Fibroblast of skin of scalp (primary cell): ENCODE measurements at regions not wholly inside any gene's neighbourhood (a gene's known extent, or its start where the extent isn't known, plus 50 kb on each side); places are given as distances from the start of the nearest gene placed in this dataset.
A peak's percentile ranks its signal among the peaks of the same experiment; 100 is the strongest.

Source experiments
- DNase-seq: peaks from one replicate; pipeline ENCODE4 v3.0.0-alpha.2; 2013

DNA sequence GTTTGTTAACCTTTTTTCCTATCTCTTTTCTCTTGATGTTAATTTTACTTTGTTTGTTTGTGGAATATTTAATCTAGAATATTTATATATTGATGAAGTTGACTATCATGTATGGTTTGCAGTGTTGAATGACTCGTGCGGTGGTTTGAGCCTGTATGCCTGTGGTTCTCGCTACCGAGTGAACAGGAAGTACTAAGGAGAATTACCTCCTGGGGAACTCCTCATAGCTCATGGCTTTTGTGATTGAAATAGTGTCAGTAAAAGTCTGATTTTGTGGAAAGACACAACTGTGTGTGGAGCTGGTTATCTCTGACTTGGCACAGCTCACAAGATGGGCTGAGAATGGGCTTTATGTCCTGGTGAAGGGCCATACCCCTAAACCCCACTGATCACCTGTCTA is 498.6 kb downstream of the GLRX3 start:
- DNase-seq, result no peak

DNA sequence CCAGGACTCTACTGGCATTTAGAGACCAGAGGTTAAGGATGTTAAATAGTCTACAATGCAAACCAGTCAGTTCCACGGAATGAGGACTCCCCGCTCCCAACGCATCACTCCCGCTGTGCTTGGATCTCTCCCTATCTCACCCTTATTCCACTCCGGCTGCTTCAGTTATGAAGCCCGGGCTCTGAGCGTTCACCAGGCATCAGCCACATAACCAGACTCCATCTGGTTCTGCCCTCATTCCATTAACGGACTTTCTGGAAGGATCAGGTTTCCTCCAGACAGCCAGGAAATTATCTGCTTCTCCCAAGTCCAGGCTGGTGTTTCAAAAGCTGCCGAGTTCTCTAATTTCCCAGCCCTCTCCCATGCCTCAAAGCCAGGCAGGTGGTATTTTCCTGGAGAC is 499.3 kb downstream of the GLRX3 start:
- DNase-seq, result no peak

DNA sequence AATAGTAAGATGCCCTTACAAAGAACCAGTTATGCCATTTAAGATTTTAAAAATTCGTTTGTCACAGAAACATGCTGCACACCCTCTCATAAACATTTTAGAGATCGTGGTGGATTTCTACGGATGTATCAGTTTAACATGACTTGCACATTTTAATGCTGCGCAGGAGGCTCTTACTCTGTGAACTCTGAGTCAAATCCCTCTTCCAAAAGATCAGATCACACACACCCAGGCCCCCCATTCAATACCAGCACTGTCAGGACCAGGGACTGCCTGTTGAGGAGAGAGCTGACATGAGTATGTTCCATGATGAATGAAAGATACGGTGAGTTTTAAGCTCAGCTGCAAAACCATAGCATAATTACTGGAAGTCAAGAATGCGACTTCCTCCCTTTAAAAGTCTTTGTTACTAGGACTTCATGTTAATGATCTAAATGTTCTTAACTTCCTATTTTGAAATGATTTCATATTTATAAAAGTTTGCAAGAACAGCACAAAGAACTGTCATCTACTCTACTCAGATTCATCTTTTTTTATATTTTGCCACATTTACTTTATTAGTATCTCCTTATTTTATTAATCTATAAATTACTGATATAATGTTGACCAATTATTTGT is 500.2 kb downstream of the GLRX3 start:
- no peak for DNase-seq

DNA sequence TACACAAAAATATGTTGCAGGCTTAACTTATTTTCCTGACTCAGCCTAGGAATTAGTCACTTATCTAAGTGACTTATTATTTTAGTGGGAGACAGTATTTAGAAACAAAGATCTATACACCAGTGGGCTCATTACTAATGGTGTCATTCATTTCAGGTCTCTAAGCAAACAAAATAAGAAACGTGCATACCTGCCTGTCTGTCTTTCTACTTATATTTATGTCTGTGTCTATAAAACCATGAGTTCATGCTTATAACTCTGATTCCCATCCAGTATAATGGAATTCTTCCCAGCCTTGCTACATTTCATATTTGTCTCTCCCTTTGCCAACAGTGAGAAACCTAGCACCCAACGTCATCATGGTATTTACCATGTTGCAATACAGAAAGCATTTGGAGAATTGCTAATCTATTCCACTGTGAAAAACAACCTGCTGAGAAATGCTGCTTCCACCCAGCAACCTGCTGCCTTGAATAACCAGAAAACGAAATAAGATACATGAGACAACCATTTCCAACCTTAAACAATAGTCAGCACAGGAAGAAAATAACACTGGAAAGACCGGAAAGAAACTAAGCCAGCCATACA is 501.0 kb downstream of the GLRX3 start:
- DNase-seq, result no peak

DNA sequence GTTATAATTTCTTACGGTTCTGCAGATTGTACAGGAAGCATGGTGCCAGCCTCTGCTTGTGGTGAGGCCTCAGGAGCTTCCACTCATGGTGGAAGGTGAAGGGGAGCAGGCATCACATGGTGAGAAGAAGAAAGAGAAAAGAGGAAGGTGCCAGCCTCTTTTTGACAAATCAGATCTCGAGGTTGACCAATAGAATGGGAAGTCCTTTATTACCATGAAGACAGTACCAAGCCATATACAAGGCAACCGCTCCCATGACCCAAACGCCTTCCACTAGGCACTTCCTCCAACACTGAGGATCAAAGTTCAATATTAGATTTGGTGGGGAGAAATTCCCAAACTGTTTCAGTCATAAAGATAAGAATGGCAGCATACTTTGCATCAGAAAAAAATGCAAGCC is 502.8 kb downstream of the GLRX3 start:
- no peak for DNase-seq

DNA sequence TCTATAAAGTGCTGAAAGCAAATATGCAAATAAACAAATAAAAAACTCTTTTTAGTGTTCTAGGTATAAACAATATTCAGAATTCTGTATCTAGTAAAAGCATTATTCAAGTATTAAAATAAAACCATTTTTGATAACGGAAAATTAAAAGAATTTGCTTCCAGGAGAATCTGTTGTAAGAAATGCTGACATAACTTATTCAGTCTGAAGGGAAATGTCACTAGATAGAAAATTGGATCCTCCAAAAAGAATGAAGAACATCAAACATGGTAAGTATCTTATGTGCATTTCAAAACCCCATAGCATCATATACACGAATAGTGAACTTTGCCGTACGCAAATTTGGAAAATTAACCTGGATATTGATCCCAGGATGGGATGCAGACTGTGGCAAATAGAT is 506.7 kb downstream of the GLRX3 start:
- DNase-seq, result no peak

DNA sequence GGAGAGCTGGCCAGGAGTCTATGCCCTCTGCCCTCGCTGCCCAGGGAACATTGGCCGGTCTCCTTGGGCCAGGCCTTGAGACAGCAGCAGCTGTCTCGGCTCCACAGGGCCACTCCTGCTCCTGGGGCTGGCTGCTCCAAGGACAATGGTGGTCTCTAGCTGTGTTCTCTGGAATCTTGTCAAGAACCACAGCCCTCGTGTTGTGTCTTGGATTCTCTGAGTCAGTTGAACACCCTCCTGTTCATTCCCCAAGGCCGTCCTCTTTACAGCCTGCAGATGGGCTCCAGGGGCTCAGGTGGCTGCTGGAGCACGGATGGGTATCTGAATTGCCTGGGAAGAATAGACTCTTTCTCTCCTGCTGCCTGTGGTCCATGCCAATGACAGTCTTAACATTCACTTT is 511.1 kb downstream of the GLRX3 start:
- no peak for DNase-seq

DNA sequence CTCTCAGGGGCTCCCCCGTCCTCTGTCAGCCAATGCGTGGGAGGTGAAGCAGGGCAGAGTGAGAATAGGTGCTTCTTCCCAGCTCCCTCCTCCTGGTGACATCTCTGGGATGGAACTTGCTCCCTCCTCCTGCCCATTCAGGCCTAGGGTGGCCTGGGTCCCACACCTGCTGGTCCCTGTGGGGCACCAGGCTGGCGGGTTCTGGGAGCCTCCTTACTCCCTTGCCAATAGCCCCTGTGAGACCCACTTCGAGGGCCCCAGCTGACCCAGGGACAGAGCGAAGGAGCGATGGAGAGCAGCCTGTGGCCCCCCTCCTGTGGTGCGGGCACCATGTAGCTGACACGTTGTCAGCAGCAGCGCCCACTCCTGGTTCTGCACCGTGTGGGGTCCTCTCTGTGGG is 512.6 kb downstream of the GLRX3 start:
- DNase-seq, result no peak

DNA sequence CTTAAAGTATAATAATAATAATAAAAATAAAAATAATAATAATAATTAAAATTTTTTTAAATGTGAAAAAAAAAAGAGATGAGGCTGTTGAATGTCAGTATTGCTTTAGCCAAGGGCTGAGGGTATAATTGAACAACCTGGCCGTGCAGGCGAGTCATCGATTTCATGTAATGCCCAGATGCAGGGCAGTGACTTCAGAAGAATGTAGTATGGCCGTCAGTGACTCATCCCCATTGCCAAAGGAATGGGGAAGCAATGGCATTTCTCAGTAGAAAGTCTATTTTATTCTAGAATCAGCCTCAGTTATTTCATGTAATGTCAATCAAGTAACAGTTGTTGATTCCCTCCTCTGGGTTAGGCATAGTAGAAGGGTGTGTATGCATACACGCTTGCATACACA is 516.4 kb downstream of the GLRX3 start:
- DNase-seq, result no peak

DNA sequence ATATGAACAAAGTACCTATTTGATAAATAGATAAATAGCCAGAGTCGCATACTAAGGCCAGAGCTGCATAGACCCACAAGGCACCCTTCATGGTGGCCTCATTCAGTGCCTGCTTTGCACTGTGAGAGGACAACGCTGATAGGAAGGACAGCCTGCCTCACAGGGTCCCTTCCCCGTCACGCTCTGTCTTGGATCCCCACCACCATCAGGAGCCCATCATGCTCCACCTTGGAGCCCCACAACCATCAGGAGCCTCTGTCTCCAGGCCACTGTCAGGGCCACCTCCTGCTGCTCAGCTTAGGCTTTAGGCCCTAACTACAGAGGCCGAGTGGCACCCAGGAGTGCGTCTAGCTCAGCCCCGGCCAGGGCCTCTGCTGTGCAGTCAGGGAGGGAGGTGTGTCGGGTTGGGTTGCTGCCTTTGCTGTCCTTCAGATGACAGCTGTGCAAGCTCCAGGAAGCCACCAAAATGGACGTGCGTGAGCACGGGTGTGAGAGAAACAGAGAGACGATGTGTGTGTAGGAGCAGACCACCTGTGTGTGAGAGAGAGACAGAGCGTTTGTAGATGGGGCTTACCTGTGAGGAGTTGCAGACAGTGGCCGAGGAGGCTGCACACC is 516.9 kb downstream of the GLRX3 start:
- DNase-seq, result no peak

DNA sequence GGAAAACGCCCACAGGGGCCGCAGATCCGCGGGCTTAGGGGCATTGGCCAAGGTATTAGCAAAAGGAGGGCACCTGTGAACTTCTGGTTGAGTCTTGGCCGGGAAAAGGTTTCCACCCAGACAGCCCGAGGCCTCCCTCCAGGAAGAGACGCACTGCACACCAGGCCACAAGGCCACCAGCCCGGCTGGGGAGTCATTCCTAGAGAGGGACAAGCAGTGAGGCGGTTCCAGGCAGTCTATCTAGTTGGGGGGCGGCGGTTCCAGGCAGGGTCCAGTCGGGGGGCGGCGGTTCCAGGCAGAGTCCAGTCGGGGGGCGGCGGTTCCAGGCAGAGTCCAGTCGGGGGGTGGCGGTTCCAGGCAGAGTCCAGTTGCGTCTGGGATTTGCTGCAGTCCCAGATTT is 518.5 kb downstream of the GLRX3 start:
- no peak for DNase-seq

DNA sequence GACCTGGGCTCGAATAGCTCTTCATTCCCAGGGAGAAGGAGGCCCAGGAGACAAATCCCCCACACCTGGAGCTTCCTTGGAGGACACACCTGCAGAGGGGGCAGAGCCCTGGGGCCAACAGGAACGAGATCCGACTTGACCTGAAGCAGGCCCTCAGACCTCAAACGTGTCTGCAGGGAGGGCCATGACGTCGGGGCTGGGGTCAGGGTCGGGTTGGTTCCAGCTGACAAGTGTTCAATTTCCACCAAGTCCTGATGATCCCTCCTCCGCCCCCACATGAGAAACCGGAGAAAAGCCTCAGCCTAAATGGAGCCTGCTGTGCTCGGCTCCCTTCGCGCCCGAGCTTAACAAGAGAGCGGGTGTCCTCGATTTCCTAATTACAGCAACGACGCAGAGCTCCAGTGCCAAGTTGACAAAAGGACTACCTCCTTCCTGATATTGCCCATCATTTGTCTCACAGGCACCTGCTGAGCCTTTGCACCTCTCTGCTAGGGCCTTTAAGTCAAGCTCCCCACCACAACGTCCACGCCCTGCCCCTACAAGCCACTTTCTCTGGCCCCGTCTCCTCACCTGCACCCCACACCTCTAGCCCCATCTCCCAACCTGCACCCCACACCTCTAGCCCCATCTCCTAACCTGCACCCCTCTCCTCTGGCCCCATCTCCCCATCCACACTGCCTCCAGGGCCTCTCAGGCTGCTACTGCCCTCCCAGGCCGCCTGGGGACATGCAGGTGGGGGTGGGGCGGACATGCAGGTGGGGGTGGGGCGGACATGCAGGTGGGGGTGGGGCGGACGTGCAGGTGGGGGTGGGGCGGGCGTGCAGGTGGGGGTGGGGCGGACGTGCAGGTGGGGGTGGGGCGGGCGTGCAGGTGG is 519.4 kb downstream of the GLRX3 start:
- no peak for DNase-seq

DNA sequence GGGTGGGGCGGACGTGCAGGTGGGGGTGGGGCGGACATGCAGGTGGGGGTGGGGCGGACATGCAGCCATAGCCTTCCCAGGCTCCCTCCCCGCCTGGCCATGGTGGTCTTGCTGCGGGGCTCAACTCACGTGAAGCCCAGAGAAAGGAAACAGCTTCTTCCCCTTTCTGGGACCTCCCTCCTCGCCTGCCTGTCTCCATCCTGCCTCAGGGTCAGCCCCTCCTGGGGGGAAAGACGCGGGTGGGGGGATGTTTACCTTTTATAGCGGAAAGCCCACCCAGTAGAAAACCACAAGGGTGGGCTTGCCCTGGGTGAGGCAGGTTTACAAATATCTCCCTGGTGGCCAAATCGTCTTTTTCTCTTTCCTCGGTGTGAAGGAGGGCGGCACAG is 520.0 kb downstream of the GLRX3 start:
- no peak for DNase-seq

DNA sequence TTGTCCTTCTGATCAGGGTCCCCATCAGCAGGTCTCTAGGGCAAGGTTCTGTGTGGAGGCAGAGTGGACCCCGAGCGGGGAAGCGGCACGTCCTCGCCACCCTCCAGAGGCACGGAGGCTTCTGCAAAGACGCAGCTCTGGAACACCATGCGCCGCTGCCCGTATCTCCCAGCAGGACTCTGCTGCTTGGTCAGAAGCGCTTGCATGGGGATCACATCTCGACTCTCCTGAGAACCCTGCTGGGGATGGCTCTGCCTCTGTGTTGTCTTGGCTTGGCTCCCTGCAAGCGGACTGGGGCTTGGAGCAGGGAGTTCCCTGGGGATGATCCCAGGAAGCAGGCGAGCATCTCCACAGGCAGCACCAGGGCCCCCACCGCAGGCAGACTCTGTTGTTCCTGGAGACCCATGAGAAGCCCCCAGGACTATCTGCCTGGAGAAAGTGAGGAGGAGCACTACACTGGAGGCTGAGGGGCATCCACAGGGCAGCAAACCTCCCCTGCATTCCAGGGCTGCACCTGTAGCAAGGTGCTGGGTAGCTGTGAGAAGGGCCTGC is 520.5 kb downstream of the GLRX3 start:
- no peak for DNase-seq

DNA sequence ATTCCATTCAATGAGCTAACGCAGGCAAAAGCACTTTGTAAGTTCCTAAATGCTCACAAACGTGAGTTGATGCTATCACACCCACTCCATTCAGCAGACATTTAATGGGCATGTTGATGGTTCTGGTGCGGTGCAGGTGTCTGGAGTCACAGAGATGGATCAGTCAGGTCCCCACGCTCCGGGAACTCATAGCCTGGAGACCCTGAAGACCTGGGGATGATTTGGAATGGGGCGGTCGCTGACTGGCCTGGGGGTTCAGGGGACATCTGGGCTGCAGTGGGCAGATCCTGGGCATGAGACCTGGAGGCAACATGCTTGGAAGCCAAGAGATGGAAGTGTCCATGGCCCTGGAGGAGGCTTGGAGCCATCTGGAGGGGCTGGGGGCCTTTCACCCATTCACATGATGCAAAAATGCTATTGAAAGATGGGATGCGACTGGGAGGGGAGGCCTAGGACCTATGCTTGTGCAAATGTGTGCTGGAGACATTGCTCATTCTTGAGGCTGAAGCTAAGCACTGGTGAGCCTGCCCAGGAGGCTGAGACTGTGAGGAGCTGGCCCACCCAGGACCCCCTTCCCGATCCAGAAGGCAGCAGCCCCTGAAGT is 522.6 kb downstream of the GLRX3 start:
- DNase-seq, result no peak

DNA sequence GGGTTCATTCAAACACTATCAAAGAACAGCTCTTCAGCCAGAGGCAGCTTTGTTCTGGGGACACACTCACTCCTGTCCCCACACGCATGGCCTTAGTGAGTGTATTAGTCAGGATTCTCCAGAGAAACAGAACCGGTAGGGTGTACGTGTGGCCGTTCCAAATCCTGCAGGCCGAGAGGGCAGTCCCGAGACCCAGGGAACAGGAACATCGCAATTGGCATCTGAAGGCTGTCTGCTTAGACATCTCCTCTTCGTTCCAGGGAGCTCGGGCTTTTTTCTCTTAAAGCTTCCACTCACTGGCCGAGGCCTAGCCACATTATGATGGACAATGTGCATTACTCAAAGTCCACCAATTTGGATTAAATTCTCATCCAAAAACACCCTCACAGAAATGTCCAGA is 523.3 kb downstream of the GLRX3 start:
- DNase-seq, result no peak

DNA sequence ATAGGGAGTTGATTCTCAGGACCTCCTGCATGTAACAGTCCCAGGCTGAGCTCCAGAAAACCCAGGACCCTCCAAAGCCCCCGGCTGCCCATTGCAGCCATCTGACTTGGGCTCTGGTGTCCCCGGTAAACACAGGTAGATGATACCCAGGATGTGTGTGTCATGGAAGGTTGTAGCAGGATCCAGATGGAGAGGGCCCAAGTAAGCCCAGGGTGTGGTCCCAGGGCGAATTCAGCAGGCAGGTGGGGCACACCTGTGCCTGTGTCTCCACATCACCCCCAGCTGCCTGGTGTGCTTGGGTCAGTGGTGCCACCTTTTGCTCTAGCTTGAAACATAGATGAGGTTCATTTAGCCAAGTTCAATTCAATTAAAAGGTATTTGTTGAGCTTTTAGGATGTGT is 524.1 kb downstream of the GLRX3 start:
- DNase-seq, result no peak

DNA sequence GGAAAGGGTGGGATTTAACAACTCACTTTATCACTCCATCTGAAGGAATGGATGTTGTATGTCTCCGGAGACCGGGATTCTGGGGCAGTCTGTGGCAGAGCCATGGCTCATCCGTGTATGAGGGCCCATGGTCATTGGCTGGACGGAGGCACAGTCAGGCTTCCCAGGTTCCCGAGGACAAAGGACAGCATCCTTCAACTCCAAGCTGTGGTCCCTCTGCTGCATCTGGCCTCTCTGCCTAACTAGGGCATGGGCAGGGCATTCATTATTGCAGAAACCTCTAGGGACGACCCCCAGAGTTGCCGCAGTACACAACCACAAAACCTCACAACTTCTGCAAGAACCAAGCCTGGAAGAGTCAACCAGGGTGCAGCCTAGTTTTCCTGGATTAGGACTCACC is 525.2 kb downstream of the GLRX3 start:
- no peak for DNase-seq

DNA sequence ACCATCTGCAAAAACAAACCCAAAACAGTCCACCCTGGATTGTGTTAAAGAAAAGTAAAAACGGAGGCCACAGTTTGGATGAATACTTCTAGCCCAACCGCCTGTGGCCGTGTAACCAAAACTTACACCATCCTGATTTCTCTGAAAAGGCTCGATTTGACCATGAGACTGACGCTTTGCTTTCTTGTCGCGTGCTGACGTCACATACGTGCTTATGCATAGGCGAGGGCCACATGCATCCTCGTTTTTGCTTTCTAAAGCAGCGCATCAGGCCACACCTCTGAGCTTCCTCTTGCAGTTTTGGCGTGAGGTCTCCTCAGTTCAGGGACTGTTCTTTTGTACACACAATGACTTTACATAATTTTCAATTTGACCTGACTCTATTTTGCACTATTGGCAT is 526.6 kb downstream of the GLRX3 start:
- no peak for DNase-seq

DNA sequence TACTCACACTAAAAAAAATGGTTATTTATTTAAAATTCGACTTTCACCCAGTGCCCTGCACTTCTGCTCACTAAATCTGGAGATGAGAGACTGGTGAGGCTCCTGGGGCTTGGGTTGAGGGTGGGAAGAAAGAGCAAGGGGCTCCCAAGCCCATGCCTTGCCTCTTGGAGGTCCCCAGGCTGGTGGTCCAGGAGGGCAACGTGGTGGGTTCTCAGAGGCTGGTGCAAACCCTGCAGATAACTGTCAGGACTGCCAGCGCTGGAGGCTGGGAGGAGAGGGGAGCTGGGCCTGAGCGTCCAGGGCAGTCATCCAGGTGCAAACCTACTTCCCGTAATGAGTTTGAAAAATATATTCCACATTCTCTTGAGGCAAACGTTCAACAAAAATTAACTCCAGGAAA is 528.3 kb downstream of the GLRX3 start:
- DNase-seq, result no peak

DNA sequence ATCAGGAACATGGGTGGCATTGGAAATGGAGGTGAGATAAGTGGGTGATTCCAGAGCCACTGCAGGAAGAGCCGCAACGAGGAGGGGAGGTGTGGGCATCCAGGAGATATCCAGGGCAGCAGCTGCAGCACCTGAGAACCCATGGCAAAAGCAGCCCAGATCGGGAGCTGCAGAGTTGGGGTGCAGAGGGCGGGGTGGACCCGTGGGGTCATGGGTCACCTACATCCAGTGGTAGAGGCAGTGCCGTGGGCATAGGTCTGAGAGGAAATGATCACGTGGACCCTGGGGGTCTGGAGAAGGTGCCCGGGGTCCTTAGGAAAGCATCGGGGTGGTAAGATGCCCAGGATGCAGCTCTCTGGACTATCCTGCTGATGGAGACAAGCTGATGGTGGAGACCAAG is 530.0 kb downstream of the GLRX3 start:
- no peak for DNase-seq

DNA sequence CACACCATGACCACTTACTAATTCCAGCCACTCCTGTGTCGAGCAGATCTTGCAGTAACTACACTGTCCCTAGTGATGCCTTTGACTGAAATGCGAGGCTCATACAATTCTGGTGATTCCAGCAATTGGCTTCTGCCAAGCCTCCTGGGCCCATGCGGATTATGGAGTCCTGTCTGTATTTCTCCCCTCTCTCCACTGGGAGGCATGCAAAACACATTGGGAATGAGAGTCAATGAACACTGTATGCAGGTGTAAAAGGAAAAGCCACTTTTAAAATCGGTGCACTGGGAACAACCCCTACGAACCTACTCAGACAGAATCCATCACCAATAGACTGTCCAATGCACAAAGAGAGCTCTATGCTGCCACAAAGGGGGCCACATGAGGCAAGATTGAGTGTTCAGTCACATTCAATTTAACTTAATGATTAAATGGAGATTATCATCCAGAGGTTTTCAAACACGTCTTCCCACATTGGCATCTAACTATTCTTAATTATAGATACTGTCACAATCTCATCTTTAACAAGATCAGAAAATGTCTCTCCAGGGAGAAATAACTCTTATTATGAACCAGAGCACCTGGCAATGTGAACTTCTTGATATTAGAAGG is 550.6 kb downstream of the GLRX3 start:
- peak; percentile 2 for DNase-seq

DNA sequence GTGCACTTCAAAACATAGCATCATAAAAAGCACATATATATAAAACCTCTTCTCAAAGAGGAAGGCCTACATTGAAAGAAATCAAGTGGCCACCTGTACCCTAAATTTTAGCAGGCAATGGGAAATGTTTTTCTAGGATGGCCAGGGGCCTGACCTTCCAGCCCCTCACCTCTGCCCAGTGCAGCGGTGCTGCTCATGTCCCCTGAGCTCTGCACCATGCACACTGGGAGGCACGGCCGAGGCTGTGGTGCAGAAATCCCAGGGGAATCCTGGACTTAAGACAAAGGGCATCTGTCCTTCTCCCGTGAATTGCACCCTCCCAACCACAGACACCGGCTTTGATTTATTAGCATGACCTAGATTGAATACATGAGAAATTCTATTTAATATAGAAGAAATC is 551.4 kb downstream of the GLRX3 start:
- DNase-seq, result no peak
